DND-41 (cell line): ENCODE measurements at regions not wholly inside any gene's neighbourhood (a gene's known extent, or its start where the extent isn't known, plus 50 kb on each side); places are given as distances from the start of the nearest gene placed in this dataset.

Experiments used
- ATAC-seq: fragments of 200-7000 bp; cut with Tn5 transposase; 3 replicates; pipeline ENCODE4 v1.9.1; 2021; ENCODE audit warnings: low read depth; ENCODE audit not compliant: insufficient read depth
- DNase-seq: peaks from one replicate; pipeline ENCODE4 v3.0.0-alpha.2; 2020
- H2AFZ ChIP-seq: 2 replicates; pipeline ENCODE4 v1.6.0; 2012; ENCODE audit warnings: low read depth, low read length
- H3K27ac ChIP-seq: 2 replicates; pipeline ENCODE4 v1.5.1; 2012; ENCODE audit warnings: low read length, inconsistent platforms
- H3K27me3 ChIP-seq: fragments of 200-600 bp; sonication (generic); 2 replicates; pipeline ENCODE4 v1.6.0; 2012; ENCODE audit warnings: low read length, mild to moderate bottlenecking, inconsistent platforms; ENCODE audit not compliant: insufficient read depth, poor library complexity
- H3K36me3 ChIP-seq: 2 replicates; pipeline ENCODE4 v1.5.1; 2012; ENCODE audit warnings: low read length, inconsistent platforms; ENCODE audit not compliant: insufficient read depth
- H3K4me1 ChIP-seq: 2 replicates; pipeline ENCODE4 v1.5.1; 2012; ENCODE audit warnings: mild to moderate bottlenecking, low read length; ENCODE audit not compliant: insufficient read depth
- H3K4me2 ChIP-seq: 2 replicates; pipeline ENCODE4 v1.6.0; 2012; ENCODE audit warnings: mild to moderate bottlenecking, moderate library complexity, low read length, inconsistent platforms; ENCODE audit not compliant: insufficient read depth
- H3K4me3 ChIP-seq, 2 experiments: fragments of 200-600 bp in 1 of 2; shearing (Covaris generic) in 1 of 2; 2 replicates each; pipeline ENCODE4 v1.5.1; 2012 to 2016; ENCODE audit warnings: inconsistent platforms in 2 of 2, low read length in 2 of 2, mild to moderate bottlenecking in 2 of 2, low read depth in 1 of 2, moderate library complexity in 1 of 2
- H3K79me2 ChIP-seq: 2 replicates; pipeline ENCODE4 v1.6.0; 2012; ENCODE audit warnings: low read length, inconsistent platforms; ENCODE audit not compliant: insufficient read depth
- H3K9ac ChIP-seq: 2 replicates; pipeline ENCODE4 v1.6.0; 2012; ENCODE audit warnings: low read depth, mild to moderate bottlenecking, inconsistent platforms, low read length, moderate library complexity
- H3K9me3 ChIP-seq: 2 replicates; pipeline ENCODE4 v1.5.1; 2012; ENCODE audit warnings: low read length, moderate library complexity, mild to moderate bottlenecking, inconsistent platforms; ENCODE audit not compliant: insufficient read depth, severe bottlenecking
- H4K20me1 ChIP-seq: 2 replicates; pipeline ENCODE4 v1.6.0; 2012; ENCODE audit warnings: low read length; ENCODE audit not compliant: insufficient read depth
- CTCF ChIP-seq: IDR thresholded peaks from 2 replicates; pipeline ENCODE4 v1.5.1; 2012; ENCODE audit warnings: borderline replicate concordance, low read length, moderate library complexity, mild to moderate bottlenecking; ENCODE audit not compliant: poor library complexity, severe bottlenecking; ENCODE audit errors: extremely low read depth
- EZH2 ChIP-seq: IDR thresholded peaks from 3 replicates; pipeline ENCODE4 v1.6.1; 2012; ENCODE audit warnings: borderline replicate concordance, low read depth, mild to moderate bottlenecking, moderate library complexity, low read length, inconsistent platforms; ENCODE audit not compliant: severe bottlenecking

- Histone ChIP-seq H3K27ac (no peak overlapping the region), H3K36me3 (no peaks in the 10 kb centered on the region), H3K9ac (no peak overlapping the region), H3K4me3 (no peak overlapping the region), H3K4me1 (no peaks in the 10 kb centered on the region), H3K9me3 (no peaks in the 10 kb centered on the region), H2AFZ (no peak overlapping the region), H4K20me1 (no peaks in the 10 kb centered on the region), H3K79me2 (no peaks in the 10 kb centered on the region), H3K4me2 (no peak overlapping the region), H3K27me3 (no peaks in the 10 kb centered on the region)
- ATAC-seq: no peak
- no peak for TF ChIP-seq CTCF
- TF ChIP-seq EZH2: no peak
- DNase-seq: no peak
Observed at GRCh38 chr13:39272994-39273393, 234.7 kb downstream of the NHLRC3 start.

GRCh38 chr13:39273953-39274738, 235.9 kb downstream of the NHLRC3 start:
- no peaks in the 10 kb centered on the region for H3K36me3 ChIP-seq
- H3K27me3 ChIP-seq: no peaks in the 10 kb centered on the region
- no peak overlapping the region for H3K9ac ChIP-seq
- H3K27ac ChIP-seq: no peak overlapping the region
- no peaks in the 10 kb centered on the region for H4K20me1 ChIP-seq
- no peak overlapping the region for H3K4me2 ChIP-seq
- TF ChIP-seq CTCF: no peak
- TF ChIP-seq EZH2: no peak
- no peak overlapping the region for H3K4me3 ChIP-seq
- H2AFZ ChIP-seq: no peak overlapping the region
- no peaks in the 10 kb centered on the region for H3K79me2 ChIP-seq
- no peak for DNase-seq
- no peak for ATAC-seq
- no peaks in the 10 kb centered on the region for H3K9me3 ChIP-seq
- no peaks in the 10 kb centered on the region for H3K4me1 ChIP-seq

- TF ChIP-seq CTCF: no peak
- no peak for TF ChIP-seq EZH2
- H3K4me3 ChIP-seq: no peak overlapping the region
- DNase-seq (no peak), ATAC-seq (no peak)
- H3K79me2 ChIP-seq: no peaks in the 10 kb centered on the region
- no peaks in the 10 kb centered on the region for H3K36me3 ChIP-seq
- no peaks in the 10 kb centered on the region for H4K20me1 ChIP-seq
- H3K4me1 ChIP-seq: no peaks in the 10 kb centered on the region
- H3K4me2 ChIP-seq: no peak overlapping the region
- H2AFZ ChIP-seq: no peak overlapping the region
- H3K27me3 ChIP-seq: no peaks in the 10 kb centered on the region
- no peak overlapping the region for H3K27ac ChIP-seq
- H3K9me3 ChIP-seq: no peaks in the 10 kb centered on the region
- H3K9ac ChIP-seq: no peak overlapping the region
Observed at GRCh38 chr13:39274739-39275325, 236.6 kb downstream of the NHLRC3 start.
